ENCODE measurements at regions not wholly inside any gene's neighbourhood (a gene's known extent, or its start where the extent isn't known, plus 50 kb on each side); places are given as distances from the start of the nearest gene placed in this dataset.

GRCh38 chr4:164381859-164382258, 372.1 kb upstream of the SMIM31 start:
- CTCF ChIA-PET = no interaction called here

GRCh38 chr4:164383058-164383357, 370.9 kb upstream of the SMIM31 start:
- H3K9me3 ChIP-seq = no peaks in the 10 kb centered on the region
- ChIA-PET POLR2A (no interaction called here), CTCF (no interaction called here)
- DNase-seq (ENCODE audit: low read depth in 1 of 2, low spot score in 1 of 2) (peak in 1 of 2 experiments; percentile 0), FAIRE-seq (no peak), ATAC-seq (no peak)
- no peaks in the 10 kb centered on the region for H3K4me1 ChIP-seq
- no peak overlapping the region for H3K27ac ChIP-seq
- no peak for TF ChIP-seq HEYL (CRISPR knock-in tag; IDR thresholded peaks at IDR 0.05)
- TF ChIP-seq CTCF (IDR thresholded peaks at IDR 0.05) = no peak
- no peak for TF ChIP-seq ATOH8 (CRISPR knock-in tag; IDR thresholded peaks at IDR 0.05; ENCODE audit: low read depth)
- TF ChIP-seq NR3C1 (IDR thresholded peaks at IDR 0.05) = no peak
- no peak for TF ChIP-seq BCL3 (IDR thresholded peaks at IDR 0.05)
- no peak for TF ChIP-seq TP53 (CRISPR knock-in tag; IDR thresholded peaks at IDR 0.05)
- TF ChIP-seq SREBF2 (IDR thresholded peaks at IDR 0.05) = no peak
- no peak for TF ChIP-seq POLR2A (IDR thresholded peaks at IDR 0.05; ENCODE audit: low read length)
- TF ChIP-seq CHD2 (IDR thresholded peaks at IDR 0.05; ENCODE audit: low read length, partially characterized antibody) = no peak
- 4% methylated on average over 5 of the region's 15 CpGs for WGBS (ENCODE audit: missing lambda C conversion rate)
- no peak overlapping the region for H3K4me3 ChIP-seq
- H3K4me2 ChIP-seq = peak overlapping the region; percentile 17; the same call in 1 of the 3 replicates

More at GRCh38 chr4:164381859-164382258, 372.1 kb upstream of the SMIM31 start:
- no peak overlapping the region for H3K4me2 ChIP-seq
- H3K9me3 ChIP-seq = no peaks in the 10 kb centered on the region
- POLR2A ChIA-PET = no interaction called here
- WGBS (ENCODE audit: missing lambda C conversion rate) = 30% methylated on average over 3 of the region's 3 CpGs
- H3K4me3 ChIP-seq = no peak overlapping the region
- ATAC-seq (no peak), DNase-seq (ENCODE audit: low read depth in 1 of 2, low spot score in 1 of 2) (no peak), FAIRE-seq (no peak)
- TF ChIP-seq NPAS2 (CRISPR knock-in tag; IDR thresholded peaks at IDR 0.05; ENCODE audit: borderline replicate concordance) = no peak
- TF ChIP-seq EHF (CRISPR knock-in tag; IDR thresholded peaks at IDR 0.05) = no peak
- no peak for TF ChIP-seq CBX2 (IDR thresholded peaks at IDR 0.05; ENCODE audit: borderline replicate concordance, low read depth)
- no peak for TF ChIP-seq JUNB (IDR thresholded peaks at IDR 0.05)
- no peak overlapping the region for H3K27ac ChIP-seq
- no peaks in the 10 kb centered on the region for H3K4me1 ChIP-seq

- TF ChIP-seq HOXB13 (CRISPR knock-in tag; IDR thresholded peaks at IDR 0.05; ENCODE audit: low read depth) (no peak), RNF2 (IDR thresholded peaks at IDR 0.05; ENCODE audit: borderline replicate concordance, low read depth) (no peak), HOXB5 (CRISPR knock-in tag; IDR thresholded peaks at IDR 0.05) (no peak), REST (IDR thresholded peaks at IDR 0.05) (no peak), HDAC2 (IDR thresholded peaks at IDR 0.05) (no peak), PBX3 (IDR thresholded peaks at IDR 0.05) (no peak), TFCP2L1 (CRISPR knock-in tag; IDR thresholded peaks at IDR 0.05) (no peak), EP300 (IDR thresholded peaks at IDR 0.05) (no peak)
- no peak for FAIRE-seq
- Histone ChIP-seq H3K9me3 (no peaks in the 10 kb centered on the region), H3K27ac (no peak overlapping the region), H3K4me3 (no peak overlapping the region), H3K4me2 (0 out of 3 replicates have a peak overlapping the region, but pooled peaks have one; percentile 17), H3K4me1 (no peaks in the 10 kb centered on the region)
- no peak for ATAC-seq
- no peak for DNase-seq (ENCODE audit: low read depth in 1 of 2, low spot score in 1 of 2)
- ChIA-PET CTCF (no interaction called here), POLR2A (no interaction called here)
- 41% methylated on average over 14 of the region's 65 CpGs for WGBS (ENCODE audit: missing lambda C conversion rate)
Measured at GRCh38 chr4:164383358-164384220, 370.3 kb upstream of the SMIM31 start.

All from A549 (cell line).